Duodenal mucosa (tissue), 2 donors: ENCODE measurements at regions not wholly inside any gene's neighbourhood (a gene's known extent, or its start where the extent isn't known, plus 50 kb on each side); places are given as distances from the start of the nearest gene placed in this dataset.

ENCODE experiments used
- H3K27ac ChIP-seq: one replicate; pipeline ENCODE4 v1.7.0; 2013; ENCODE audit warnings: low read depth, low read length
- H3K27me3 ChIP-seq, 2 donors: one replicate each; pipeline ENCODE4 v1.7.0; 2013; ENCODE audit warnings: low read length in 2 of 2, control low read depth in 1 of 2; ENCODE audit not compliant: insufficient read depth in 2 of 2, control insufficient read depth in 1 of 2
- H3K36me3 ChIP-seq, 2 donors: one replicate each; pipeline ENCODE4 v1.7.0; 2013; ENCODE audit warnings: low read length in 2 of 2, control low read depth in 1 of 2; ENCODE audit not compliant: insufficient read depth in 2 of 2, control insufficient read depth in 1 of 2
- H3K4me1 ChIP-seq, 2 donors: one replicate each; pipeline ENCODE4 v1.7.0; 2013; ENCODE audit warnings: low read length in 2 of 2, control low read depth in 1 of 2; ENCODE audit not compliant: insufficient read depth in 2 of 2, control insufficient read depth in 1 of 2
- H3K4me3 ChIP-seq, 2 donors: one replicate each; pipeline ENCODE4 v1.7.0; 2013; ENCODE audit warnings: low read length in 2 of 2, low read depth in 1 of 2
- H3K9ac ChIP-seq, 2 donors: one replicate each; pipeline ENCODE4 v1.7.0; 2013; ENCODE audit warnings: low read length in 2 of 2, low read depth in 1 of 2
- H3K9me3 ChIP-seq, 2 donors: one replicate each; pipeline ENCODE4 v1.7.0; 2013; ENCODE audit warnings: low read length in 2 of 2, control low read depth in 1 of 2; ENCODE audit not compliant: control insufficient read depth in 1 of 2

GRCh38 chr2:2573658-2574293 lies 242.7 kb upstream of the MYT1L start:
- H3K27me3 ChIP-seq, result peaks cover 0 to 4% of the 10 kb centered on the region in 2 donors
- peaks cover 14 to 17% of the 10 kb centered on the region in 2 donors for H3K9me3 ChIP-seq
- H3K36me3 ChIP-seq, result no peaks in the 10 kb centered on the region
- no peak overlapping the region for H3K27ac ChIP-seq
- H3K4me3 ChIP-seq, result no peak overlapping the region
- no peaks in the 10 kb centered on the region for H3K4me1 ChIP-seq
- H3K9ac ChIP-seq, result no peak overlapping the region

GRCh38 chr2:2573205-2573604 lies 242.1 kb upstream of the MYT1L start:
- peaks cover 0 to 4% of the 10 kb centered on the region in 2 donors for H3K27me3 ChIP-seq
- H3K4me3 ChIP-seq, result no peak overlapping the region
- no peak overlapping the region for H3K9ac ChIP-seq
- no peaks in the 10 kb centered on the region for H3K36me3 ChIP-seq
- H3K27ac ChIP-seq, result no peak overlapping the region
- H3K4me1 ChIP-seq, result no peaks in the 10 kb centered on the region
- H3K9me3 ChIP-seq, result peaks cover 14 to 17% of the 10 kb centered on the region in 2 donors

GRCh38 chr2:2572393-2573204 lies 241.5 kb upstream of the MYT1L start:
- peaks cover 14 to 17% of the 10 kb centered on the region in 2 donors for H3K9me3 ChIP-seq
- H3K27me3 ChIP-seq, result peaks cover 0 to 4% of the 10 kb centered on the region in 2 donors
- no peak overlapping the region for H3K27ac ChIP-seq
- H3K36me3 ChIP-seq, result no peaks in the 10 kb centered on the region
- H3K4me1 ChIP-seq, result no peaks in the 10 kb centered on the region
- H3K9ac ChIP-seq, result no peak overlapping the region
- no peak overlapping the region for H3K4me3 ChIP-seq

DNA sequence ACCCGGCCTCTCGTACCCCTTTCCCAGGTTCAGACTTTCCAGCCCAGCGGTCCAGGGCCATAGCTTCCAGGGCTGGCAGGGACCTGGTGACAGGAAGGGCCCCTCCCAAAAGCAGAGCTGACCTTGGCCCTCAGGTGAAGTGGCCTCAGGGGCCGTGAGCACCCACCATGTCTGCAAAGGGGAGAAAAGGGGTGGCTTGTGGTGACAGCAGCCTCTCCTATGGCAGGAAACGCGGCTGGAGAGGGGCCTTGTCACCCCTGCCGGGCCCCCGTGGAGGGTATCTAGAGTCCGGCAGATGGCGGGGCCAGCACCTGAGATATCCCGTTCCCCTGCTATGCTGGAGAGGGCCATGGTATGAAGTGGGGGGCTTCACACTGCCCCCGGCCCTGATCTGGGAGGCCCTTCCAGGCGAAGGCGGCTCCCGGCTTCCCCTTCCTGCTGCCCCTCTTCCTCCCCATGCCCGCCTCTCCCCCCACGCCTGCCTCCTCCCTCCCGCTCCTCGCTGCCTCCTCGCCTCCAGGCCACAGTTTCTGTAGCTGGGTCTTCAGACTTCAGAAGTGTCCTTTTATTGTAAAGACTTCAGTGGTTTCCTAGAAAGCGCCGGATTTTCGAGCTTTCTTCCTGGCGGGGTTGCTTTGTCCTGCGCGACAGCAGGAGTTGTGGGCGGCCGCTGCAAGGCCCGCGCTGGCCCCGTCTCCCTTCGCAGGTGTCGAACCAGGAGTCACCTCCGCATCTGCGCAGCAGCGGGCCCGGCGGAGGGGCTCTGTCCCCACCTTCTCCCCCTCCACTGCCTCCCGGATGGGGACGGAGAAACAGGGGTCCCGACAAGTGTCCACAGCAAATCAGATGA lies 240.5 kb upstream of the MYT1L start:
- H3K9me3 ChIP-seq, result peaks cover 14 to 17% of the 10 kb centered on the region in 2 donors
- no peak overlapping the region for H3K27ac ChIP-seq
- H3K9ac ChIP-seq, result no peak overlapping the region

DNA sequence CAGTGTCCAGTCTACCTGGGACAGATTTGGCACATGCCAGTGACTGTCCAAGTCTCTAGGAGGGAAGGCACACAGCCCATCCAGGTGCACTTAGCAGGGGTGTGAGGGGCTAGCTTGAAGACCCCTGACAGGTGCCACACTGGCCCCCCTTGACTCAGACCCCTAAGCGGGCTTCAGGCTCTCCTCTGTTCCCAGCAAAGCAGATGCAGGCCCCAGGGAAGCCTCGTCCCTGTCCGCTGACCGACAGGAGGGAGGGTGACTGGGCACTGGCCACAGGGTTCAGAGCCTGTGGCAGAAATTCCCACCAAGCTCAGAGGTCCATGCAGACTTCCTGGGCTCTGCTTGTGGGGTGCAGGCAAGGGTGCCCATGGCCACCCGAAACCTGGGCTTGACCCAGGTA lies 239.8 kb upstream of the MYT1L start:
- H3K4me3 ChIP-seq, result no peak overlapping the region
- H3K36me3 ChIP-seq, result no peaks in the 10 kb centered on the region
- H3K27me3 ChIP-seq, result peaks cover 0 to 4% of the 10 kb centered on the region in 2 donors
- no peak overlapping the region for H3K9ac ChIP-seq
- H3K9me3 ChIP-seq, result peaks cover 14 to 17% of the 10 kb centered on the region in 2 donors
- no peaks in the 10 kb centered on the region for H3K4me1 ChIP-seq
- H3K27ac ChIP-seq, result no peak overlapping the region

More for the DNA sequence above, 240.5 kb upstream of the MYT1L start:
- no peaks in the 10 kb centered on the region for H3K4me1 ChIP-seq
- no peak overlapping the region for H3K4me3 ChIP-seq
- peaks cover 0 to 4% of the 10 kb centered on the region in 2 donors for H3K27me3 ChIP-seq
- no peaks in the 10 kb centered on the region for H3K36me3 ChIP-seq

DNA sequence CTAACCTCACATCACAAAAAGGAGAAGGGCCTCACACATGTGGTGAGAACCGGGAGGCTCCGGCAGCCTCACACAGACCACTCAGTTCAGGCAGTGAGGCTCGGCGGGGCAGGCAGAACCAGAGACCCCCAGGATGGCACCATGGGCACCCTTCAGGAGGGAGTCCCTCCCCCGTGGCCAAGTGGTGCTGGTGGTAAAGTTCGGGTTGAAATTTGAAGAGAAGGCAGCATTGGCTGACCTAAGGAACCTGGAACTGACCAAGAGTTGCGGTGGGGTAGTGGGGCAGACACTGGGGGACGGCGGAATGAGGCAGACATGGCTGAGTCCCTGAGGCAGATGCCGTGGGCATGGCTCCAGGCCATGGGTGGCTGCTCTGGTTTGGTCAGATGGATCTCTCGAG lies 239.3 kb upstream of the MYT1L start:
- no peak overlapping the region for H3K4me3 ChIP-seq
- no peaks in the 10 kb centered on the region for H3K4me1 ChIP-seq
- no peak overlapping the region for H3K27ac ChIP-seq
- no peaks in the 10 kb centered on the region for H3K36me3 ChIP-seq
- H3K9me3 ChIP-seq, result peaks cover 14 to 17% of the 10 kb centered on the region in 2 donors
- H3K27me3 ChIP-seq, result peaks cover 0 to 4% of the 10 kb centered on the region in 2 donors
- no peak overlapping the region for H3K9ac ChIP-seq

GRCh38 chr2:2569836-2570235 lies 238.8 kb upstream of the MYT1L start:
- Histone ChIP-seq H3K4me3 (no peak overlapping the region), H3K27ac (no peak overlapping the region), H3K27me3 (peaks cover 0 to 4% of the 10 kb centered on the region in 2 donors), H3K4me1 (no peaks in the 10 kb centered on the region), H3K9ac (no peak overlapping the region), H3K36me3 (no peaks in the 10 kb centered on the region), H3K9me3 (peaks cover 14 to 17% of the 10 kb centered on the region in 2 donors)

DNA sequence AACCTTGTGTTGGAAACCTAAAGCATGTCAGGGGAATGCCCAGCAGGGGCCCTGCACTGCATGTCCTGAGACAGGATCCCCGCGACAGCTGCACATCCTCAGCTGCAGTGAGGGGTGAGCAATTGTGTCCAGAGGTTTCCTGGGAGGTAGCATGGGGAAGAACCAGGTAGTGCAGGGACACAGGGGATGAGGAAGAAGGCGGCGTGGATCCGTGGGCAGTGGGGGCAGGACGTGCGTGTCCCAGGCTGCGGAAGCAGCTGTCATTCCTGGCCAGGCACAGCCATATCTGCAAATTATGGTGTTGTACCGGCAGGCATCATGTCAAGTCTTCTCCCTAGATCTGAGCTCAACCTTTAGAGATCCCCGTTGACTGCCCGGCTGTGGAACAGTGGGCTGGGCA lies 238.2 kb upstream of the MYT1L start:
- Histone ChIP-seq H3K4me1 (no peaks in the 10 kb centered on the region), H3K27me3 (peaks cover 0 to 4% of the 10 kb centered on the region in 2 donors), H3K9ac (no peak overlapping the region), H3K4me3 (no peak overlapping the region), H3K36me3 (no peaks in the 10 kb centered on the region), H3K27ac (no peak overlapping the region), H3K9me3 (peaks cover 14 to 17% of the 10 kb centered on the region in 2 donors)

GRCh38 chr2:2568411-2568810 lies 237.3 kb upstream of the MYT1L start:
- Histone ChIP-seq H3K4me3 (no peak overlapping the region), H3K9me3 (peaks cover 7 to 11% of the 10 kb centered on the region in 2 donors), H3K36me3 (no peaks in the 10 kb centered on the region), H3K27ac (no peak overlapping the region), H3K27me3 (peaks cover 0 to 1% of the 10 kb centered on the region in 2 donors), H3K4me1 (no peaks in the 10 kb centered on the region), H3K9ac (no peak overlapping the region)

GRCh38 chr2:2567776-2568175 lies 236.7 kb upstream of the MYT1L start:
- H3K27me3 ChIP-seq, result no peaks in the 10 kb centered on the region

More at GRCh38 chr2:2567776-2568175, 236.7 kb upstream of the MYT1L start:
- peaks cover 3 to 5% of the 10 kb centered on the region in 2 donors for H3K9me3 ChIP-seq
- H3K4me1 ChIP-seq, result no peaks in the 10 kb centered on the region
- H3K36me3 ChIP-seq, result no peaks in the 10 kb centered on the region
- no peak overlapping the region for H3K9ac ChIP-seq
- no peak overlapping the region for H3K27ac ChIP-seq
- H3K4me3 ChIP-seq, result no peak overlapping the region
